Right renal pelvis (tissue), 4 donors: ENCODE measurements at regions not wholly inside any gene's neighbourhood (a gene's known extent, or its start where the extent isn't known, plus 50 kb on each side); places are given as distances from the start of the nearest gene placed in this dataset.

Source experiments
- DNase-seq, 4 donors: peaks; one replicate each; pipeline ENCODE4 v3.0.0-alpha.2; 2013; ENCODE audit warnings: low read depth in 4 of 4, low spot score in 3 of 4, missing footprints in 1 of 4

DNA sequence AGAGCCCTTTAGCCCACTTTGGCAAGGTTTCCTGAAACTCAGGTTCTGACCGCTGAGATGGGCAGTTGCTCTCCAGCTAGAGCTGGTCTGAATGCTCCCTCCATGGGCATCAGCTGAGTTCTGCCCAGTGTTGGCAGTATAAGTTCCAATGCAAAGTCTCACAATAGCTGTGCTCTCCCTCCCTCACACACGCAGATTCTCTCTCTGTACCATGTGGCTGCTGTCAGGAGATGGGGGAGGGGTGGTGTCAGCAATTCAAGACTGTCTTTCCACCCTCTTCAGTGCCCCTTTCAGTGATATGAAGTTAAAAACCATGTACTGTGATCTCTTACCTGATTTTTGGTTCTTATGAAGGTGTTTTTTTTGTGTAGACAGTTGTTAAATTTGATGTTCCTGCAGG lies 164.3 kb upstream of the PLEKHA5 start:
- DNase-seq: no peak

DNA sequence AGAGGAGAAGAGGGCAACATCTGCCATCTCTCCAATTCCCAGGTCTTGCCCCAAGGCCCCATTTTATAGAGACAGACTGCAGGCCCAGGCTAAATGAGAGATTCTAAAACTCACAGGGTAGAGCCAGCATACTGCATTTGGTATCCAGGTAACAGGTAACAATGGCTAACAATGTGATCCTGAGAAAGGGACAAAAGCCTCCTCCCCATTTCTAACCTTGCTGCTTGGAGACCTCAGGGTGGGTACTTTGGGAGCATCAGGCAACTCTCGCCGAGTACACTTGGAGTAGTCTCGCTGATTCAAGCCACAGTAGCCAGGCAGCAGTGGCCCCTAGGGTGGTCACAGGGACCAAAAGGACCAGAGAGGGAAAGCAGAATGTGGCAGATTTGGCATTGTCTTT lies 162.6 kb upstream of the PLEKHA5 start:
- DNase-seq: no peak

DNA sequence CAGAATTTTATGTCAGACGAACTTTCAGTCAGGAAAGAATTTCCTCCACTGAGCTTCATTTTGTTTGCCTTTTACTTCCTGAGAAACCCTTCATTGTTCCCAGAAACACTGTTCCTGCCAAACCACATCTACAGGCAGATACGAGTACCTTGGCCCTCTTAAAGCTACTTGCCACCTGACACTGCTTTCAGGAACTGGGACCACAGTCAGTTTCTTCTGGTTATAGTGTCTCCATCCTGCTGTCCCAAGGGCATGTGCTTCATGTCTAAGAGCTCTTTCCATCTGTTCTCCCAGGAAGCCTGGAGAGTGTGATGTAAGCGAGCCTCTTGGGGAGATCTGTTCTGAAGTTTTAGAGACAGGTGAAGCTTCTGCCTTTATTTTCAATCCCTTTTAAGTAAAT lies 161.7 kb upstream of the PLEKHA5 start:
- no peak for DNase-seq

DNA sequence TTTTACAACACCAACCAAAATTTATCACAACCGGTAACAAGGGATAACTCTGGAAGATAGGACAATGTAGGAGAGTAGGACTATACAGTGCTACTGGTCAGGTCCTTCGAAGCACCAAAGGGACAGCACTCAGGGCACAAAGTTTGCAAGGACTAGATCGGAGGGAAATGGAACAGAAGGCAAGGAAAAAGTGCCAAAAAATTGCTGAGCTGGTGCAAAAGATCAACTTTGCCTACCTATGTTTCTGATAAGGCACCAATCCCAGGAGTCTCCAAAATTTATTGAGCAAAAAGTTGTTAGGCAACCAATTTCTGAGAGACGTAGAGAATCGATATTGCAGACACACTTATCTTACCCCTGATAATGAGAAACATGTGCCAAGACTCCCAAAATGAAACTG lies 160.0 kb upstream of the PLEKHA5 start:
- no peak for DNase-seq

DNA sequence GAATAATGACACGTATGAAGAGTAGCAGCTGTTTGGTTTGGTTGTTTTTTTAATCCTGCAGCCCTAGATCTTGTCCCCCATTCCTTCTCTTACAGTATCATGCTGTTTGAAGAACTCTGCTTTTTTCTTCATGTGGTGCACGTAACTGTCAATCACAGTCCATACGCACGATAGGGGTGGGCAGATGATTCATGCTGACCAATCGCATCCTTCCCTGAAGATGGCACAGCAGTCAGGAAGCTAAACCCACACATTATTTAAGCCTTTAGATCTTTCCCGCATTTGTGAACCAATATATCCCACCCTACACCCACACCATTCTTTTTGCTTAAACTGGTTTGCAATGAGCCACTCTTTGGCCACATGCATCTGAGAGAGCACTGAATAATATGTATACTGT lies 158.9 kb upstream of the PLEKHA5 start:
- no peak for DNase-seq

DNA sequence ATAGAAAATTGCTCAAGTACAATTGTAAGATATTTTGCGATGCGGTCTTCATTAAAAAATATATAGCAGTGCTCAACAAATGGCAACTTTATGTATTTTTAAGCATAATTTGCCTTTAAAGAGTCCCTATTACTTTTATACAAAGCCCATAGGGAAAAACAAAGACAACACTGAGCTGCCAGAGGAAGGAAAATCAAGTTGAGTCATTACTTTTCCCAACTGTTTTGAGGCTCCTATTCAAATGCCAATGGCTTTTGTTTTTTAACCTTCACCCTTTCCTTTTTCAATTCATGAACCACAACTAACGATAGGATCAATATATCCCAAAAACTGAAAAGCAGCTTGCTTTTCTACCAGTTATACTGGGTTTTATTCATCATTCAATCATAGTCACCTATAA lies 157.6 kb upstream of the PLEKHA5 start:
- DNase-seq: no peak

DNA sequence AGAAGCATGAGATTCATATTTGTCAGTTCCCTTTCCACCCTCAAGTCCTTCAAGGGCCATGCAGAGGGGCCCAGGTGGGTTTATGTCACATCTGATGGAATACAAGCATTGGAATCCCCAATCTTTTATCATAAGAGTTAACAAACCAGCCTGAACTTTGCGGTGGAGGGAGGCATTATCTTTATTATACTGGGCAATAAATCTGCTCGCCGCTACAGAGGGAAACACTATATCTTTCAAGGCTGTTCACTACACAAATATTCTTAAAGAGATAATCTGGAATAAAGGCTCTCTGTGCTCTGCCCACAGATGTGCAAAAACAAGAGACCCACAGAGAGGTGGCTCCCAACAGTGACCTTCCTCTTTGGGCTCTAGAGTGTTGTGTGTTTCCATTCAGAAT lies 153.6 kb upstream of the PLEKHA5 start:
- no peak for DNase-seq

DNA sequence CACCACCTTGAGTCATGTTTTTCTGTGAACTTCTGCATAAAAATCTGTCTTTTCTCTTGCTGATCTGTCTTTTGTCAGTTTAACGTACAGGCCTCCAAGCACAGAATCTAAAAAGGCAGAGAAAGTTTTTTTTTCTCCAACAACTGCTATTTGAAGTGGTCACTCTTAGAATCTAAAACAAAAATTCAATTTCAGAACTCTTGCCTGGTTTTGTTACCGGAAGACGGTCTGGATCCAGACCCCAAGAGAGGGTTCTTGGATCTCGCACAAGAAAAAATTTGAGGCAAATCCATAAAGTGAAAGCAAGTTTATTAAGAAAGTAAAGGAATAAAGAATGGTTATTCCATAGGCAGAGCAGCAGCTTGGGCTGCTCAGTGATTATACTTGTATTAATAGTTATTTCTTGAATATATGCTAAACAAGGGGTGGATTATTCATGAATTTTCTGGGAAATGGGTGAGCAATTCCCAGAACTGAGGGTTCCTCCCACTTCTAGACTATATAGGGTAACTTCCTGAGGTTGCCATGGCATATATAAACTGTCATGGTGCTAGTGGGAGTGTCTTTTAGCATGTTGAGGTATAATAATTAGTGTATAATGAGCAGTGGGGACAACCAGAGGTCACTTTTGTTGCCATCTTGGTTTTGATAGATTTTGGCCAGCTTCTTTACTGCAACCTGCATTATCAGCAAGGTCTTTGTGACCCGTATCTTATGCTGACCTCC lies 150.0 kb upstream of the PLEKHA5 start:
- no peak for DNase-seq

DNA sequence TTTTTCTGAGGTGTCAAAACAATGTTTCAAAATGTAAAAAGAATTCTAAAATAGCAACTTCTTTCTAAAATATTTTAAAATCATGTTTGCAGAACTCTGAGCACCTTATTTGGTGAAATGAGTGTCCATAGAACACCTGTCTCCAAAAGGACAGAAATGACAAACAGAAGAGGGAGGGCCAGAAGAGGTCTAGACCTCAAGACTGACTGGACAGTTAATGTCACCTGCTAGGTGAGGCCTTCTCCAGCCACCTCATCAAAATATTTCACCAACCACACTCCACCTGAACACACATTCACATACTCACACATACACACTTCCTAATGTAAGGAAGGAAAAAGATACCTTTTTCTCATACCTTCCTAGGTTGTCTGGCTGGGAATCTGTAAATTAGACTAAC lies 147.8 kb upstream of the PLEKHA5 start:
- DNase-seq: no peak

DNA sequence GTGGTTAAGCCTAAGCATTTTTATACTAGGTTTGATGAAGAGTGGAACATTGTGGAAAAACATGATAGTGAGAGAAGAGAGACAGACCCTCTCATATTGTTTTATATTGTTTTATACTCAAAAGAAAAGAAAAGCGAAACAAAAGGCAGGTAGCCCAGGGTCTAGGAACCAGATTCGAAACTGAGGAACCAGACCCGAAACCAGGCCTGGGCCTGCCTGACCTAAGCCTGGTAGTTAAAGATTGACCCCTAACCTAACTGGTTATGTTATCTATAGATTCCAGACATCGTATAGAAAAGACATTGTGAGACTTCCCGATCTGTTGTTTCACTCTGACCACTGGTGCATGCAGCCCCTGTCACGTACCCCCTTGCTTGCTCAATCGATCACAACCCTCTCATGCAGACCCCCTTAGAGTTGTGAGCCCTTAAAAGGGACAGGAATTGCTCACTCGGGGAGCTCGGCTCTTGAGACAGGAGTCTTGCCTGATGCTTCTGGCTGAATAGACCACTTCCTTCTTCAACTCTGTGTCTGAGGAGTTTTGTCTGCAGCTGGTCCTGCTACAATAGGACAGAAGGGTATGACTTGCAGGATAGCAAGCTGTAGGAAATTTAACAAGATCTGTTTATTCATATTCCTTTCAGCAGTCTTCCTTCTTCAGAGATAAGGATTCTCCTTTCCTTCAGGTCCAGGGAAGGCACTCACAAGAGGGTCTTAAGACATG lies 147.1 kb upstream of the PLEKHA5 start:
- DNase-seq: no peak

DNA sequence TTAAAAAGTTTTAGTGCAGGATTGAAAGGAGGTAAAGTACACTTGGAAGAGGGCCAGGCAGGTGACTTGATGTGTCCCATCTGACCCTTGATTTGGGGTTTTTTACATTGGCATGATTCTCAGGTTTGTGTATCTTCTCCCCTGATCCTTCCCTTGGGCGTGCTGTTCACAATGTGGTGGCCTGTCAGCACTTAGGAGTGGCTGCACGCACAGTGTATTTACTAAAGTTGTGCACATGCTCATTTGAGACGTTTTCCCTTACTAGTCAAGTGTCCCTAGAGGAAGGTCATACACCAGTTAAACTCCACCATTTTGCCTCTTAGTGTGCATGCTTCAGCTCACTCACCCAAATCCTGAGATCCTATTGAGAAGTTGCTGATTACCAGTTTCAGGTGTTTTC lies 145.7 kb upstream of the PLEKHA5 start:
- no peak for DNase-seq

DNA sequence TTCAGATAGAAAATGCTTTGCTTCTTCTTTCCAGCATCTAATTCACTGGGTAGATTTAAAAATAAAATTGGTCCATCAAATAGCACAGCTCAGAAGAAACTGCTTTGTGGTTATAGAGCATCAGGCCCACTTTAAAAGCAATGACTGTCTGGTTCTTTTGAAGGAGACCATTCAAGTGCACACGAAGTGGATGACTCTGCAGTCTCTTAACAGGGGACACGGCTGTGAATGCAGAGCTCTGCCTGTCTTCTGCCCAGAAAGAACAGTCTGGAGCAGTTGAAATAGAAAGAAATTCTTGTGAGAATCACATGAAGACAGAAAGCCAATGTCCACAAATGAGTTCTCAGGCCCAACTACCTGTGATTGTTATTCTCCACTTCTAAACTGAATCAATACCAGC lies 138.7 kb upstream of the PLEKHA5 start:
- DNase-seq: no peak

DNA sequence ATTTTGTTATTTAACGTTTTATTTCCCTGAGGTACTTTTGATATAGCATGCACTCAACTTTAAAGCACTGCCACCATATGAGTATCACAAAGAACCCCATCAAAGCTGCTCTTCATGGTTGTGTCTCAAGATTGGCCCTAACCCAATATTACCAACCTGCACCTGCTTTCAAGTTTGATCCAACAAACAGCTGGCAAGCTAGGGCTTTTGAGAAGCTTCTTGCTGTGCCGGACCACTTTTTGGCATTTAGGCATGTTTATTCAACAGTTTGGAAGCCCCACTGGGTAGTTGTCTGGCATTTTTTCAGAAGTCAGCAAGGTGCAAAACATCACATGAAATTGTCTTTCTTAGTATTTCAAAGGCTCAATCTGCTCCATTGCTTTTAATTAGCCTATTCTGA lies 137.2 kb upstream of the PLEKHA5 start:
- no peak for DNase-seq

DNA sequence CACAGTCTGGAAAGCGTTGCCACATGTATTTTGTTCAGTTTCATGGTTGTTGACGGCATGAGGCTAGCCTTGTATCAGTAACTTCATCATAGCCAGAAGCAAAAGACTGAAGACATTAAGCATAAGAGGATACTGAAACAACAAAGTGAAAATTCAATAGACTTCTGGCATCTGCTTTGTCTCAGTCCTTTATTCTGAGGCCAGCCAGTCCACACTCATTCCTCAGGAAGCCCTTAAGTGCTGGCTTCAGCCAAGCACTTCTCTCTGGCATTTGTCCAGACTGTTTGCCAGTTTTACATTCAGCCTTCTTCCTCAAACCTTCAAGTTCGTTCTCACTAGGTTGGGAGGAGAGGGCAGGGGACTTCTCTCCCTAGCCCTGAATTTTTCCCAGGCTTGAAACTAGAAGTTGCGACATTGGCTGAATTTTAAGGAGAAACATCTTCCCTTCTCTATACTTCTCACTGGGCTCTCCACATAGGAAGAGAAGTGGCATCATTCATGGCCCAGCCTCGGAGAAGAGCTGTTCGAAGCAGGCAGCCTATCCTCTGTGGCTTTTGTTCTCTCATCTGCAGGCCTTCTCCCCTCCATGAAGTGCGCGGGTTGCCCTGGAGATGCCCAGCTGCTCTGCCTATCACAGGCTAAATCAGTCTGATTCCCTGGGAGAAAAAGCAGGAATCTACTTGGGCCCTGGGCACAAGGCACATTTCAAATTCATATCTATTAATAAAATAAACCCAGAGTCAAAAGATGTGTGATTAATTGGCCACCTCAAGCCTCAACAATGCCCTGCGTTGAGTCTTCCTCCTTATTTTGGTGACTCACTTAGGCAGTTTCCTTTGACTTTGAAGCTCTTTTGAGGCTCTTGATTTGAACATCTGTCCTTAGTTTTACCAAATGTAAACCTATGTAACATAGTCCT lies 130.9 kb upstream of the PLEKHA5 start:
- DNase-seq: no peak

DNA sequence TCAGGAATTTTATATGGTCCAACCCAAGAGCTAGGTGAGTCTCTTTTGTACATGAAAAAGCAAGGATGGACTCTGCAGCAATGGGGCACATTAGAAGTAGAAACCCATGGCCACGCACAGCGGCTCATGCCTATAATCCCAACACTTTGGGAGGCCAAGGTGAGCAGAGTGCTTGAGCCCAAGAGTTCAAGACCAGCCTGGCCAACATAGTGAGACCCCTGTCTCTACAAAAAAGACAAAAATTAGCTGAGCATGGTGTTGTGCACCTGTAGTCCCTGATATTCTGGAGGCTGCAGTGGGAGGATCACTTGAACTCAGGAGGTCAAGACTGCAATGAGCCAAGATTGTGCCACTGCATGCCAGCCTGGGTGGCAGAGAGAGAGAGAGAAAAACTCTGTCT lies 128.7 kb upstream of the PLEKHA5 start:
- DNase-seq: no peak

DNA sequence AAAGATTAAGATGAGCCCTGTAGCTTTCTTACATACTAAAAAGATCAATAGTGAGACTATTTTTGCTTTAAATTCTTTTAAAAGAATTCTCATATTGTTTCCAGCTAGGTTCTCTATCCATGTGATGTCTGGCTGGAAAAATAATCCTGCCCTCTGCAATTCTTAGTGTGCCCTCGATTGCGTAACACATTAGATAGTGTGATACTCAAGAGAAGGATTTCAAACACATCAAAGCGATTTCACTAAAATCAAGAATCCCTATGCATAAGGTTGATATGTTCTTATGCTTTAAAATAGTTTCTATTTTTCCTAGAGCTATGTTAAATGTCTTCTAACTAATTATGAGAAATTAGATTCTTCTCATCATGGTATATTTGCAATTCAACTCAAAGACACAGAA lies 127.3 kb upstream of the PLEKHA5 start:
- no peak for DNase-seq

DNA sequence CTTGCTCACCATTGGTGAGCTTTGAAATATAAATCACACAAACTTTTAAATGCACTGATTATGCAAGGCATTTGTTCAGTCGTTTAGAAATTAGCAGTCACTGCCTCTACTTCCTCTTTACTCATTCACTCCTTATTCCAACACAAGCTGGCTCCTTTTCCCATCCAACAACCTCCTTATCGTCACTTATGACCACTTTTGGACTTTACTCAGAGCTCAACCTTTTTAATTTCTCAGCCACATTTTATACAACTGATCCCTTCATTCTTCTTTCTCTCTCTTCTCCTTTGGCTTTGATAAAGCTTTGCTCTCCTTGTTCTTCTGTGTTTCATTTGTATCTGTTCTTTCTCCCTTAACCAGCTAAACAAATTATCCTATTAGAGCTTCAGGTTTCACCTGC lies 126.4 kb upstream of the PLEKHA5 start:
- DNase-seq: no peak

DNA sequence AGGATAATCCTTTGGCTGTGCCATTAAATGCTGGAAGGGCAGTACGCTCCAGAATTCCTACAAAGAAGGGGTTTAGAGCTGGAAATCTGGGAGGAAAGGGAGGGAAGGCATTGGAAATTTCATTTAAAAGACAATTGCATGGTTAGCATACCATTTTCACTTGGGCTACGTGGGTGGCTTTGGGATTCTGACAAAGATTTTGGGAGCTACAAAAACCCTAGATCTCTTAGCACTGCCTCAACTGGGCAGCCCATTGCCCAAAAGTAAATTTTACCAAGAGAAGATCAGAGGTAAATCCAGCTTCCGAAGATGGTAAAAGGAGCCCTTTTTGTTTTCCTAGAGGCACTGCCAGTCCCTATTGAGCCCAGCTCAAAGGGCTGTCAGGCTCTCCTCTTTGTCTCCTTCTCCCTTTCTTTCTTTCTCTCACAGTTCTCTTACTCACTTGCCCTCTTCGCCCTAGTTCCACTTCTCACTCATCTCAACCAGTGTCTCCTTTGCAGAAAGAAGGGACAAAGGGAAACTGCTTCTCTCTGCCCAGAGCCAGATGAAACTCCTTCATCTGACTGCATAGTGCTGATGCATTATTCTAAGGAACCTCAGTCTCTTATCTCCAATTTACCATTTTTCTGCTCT lies 125.4 kb upstream of the PLEKHA5 start:
- DNase-seq: no peak

DNA sequence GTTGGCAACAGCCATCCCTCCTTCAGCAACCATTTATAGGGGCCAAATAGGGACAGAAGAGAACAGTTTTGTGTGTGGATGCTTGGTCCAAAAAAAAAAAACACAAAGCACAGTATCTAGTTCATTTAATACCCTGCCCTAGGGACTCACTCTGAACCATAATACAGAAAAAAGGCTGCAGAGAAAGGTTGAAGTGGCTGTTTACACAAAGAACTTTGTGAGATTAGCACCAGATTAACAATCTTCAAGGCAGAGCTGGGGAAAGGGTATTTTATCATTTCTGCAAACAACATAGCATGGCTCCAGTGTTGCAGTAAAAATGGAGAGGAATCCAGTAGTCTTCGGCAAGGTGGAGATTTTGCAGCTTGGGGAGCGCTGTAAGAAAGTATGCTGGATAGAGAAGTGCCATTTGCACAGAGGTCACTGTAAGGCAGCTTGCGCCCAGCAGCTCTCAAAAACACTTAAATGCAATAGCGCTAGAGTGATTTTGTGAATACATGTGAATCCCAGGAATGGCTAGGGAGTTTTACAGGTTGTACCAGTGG lies 124.2 kb upstream of the PLEKHA5 start:
- no peak for DNase-seq

DNA sequence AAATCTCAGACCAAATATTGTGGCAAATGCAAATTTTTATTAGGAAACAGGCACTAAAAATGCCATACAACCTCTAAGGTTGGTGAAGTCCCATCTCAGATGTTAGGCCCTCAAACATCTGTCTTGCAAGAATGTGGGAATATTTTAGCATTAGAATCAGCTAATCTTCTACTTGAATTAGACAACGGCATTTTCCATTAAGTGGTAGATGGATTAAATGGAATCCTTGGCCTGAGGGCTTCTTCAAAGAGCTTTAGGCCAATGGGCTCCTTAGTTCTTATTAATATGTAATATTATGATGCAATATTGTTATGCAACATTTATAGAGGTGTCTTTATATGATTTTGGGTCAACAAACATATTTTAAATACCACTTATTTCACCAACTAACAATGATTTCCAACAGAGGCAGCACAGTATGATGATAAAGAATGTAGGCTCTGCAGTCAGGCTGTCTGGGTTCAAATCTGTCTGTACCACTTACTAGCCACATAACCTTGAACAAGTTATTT lies 122.9 kb upstream of the PLEKHA5 start:
- DNase-seq: no peak

DNA sequence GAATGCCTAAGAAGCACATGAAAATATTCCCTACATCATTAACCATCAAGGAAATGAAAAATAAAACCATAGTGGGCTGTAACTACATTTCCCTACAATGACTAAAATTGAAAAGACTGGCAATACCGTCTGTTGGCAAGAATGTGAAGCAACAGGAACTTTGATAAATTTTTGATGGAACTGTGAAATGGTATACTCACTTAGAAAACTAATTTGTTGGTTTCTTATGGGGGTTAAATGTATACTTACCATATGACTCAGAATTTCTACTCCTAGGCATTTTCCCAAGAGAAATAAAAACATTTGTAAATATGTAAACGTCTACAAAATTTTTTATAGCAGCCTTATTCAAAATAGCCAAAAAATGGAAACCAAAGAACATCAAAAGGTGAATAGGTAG lies 121.4 kb upstream of the PLEKHA5 start:
- DNase-seq: no peak
